Ammon's horn (tissue), 1 donor: ENCODE measurements at regions not wholly inside any gene's neighbourhood (a gene's known extent, or its start where the extent isn't known, plus 50 kb on each side); places are given as distances from the start of the nearest gene placed in this dataset.
"Not testable (repeated sequence)": the region's sequence is repeated elsewhere in the genome, so short reads cannot be mapped to it uniquely, and the experiment has no call there.

ENCODE experiments used
- DNase-seq: peaks from one replicate; pipeline ENCODE4 v3.0.0-alpha.2; 2016; ENCODE audit warnings: low spot score

DNA sequence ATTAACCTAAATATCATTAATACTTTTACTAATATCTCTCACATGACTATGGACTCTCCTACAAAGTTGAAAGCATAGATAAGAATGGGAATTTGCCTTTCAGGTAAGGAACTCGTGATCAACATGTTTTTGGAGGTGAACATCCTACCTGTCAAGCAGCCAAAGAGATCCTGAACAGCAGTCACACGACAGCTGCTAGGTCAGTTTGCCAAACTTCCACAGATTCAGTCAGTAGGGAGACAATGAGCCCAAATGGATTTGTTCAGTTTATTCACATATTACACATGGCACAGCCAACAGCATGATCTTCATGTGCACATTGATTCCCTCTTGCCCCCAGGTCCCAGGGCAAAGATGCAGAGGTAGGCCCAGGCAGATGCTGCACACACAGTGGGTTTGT lies 86.1 kb upstream of the LOC128125822 start:
- DNase-seq, result no peak

- DNase-seq, result no peak
These were observed 85.0 kb upstream of the LOC128125822 start for GRCh38 chr6:63487103-63487813.

GRCh38 chr6:63491119-63491518 lies 81.2 kb upstream of the LOC128125822 start:
- no peak for DNase-seq

- DNase-seq, result no peak
These were observed 79.8 kb upstream of the LOC128125822 start for GRCh38 chr6:63492476-63492875.

DNA sequence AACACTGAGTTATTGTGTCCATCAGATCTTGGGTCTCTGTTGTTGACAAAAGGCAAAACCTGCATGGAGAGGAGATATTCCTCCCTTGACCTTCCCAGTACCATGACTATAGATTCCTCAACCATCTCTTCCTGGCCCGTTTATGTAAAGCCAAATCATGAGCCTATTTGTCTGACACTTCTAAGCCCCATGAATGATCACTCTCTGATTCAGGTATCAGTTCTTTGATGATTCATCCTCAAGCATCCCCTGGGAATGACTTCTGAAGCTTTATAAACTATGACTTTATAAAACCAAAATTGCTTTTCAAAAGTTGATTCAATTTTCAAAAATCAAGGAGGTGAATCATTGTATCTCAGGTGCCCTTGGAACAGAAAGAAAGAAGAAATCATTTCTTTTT lies 78.7 kb upstream of the LOC128125822 start:
- no peak for DNase-seq

DNA sequence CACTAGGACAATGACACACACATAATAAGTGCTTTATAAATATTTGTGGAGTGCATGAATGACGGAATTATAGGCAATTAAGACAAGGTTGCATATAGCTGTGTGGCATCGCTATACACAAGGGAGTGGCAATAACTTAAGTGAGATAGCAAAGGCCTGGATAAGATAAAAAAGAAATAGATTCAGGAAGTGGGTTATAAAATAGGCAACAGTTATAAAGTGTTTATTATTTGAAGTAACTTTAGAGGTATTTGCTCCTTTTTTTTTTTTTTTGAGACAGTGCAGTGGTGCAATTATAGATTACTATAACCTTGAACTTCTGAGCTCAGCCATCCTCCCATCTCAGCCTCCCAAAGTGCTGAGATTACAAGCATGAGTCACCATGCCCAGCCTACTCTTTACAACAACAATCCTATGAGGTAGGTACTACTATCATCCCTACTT lies 75.9 kb upstream of the LOC128125822 start:
- no peak for DNase-seq

- DNase-seq, result no peak
These were observed 70.1 kb upstream of the LOC128125822 start for GRCh38 chr6:63502156-63502555.

- DNase-seq, result no peak
These were observed 69.1 kb upstream of the LOC128125822 start for GRCh38 chr6:63503199-63503598.

- DNase-seq, result no peak
These were observed 67.4 kb upstream of the LOC128125822 start for GRCh38 chr6:63504777-63505384.

- DNase-seq, result no peak
These were observed 65.2 kb upstream of the LOC128125822 start for GRCh38 chr6:63507096-63507495.

DNA sequence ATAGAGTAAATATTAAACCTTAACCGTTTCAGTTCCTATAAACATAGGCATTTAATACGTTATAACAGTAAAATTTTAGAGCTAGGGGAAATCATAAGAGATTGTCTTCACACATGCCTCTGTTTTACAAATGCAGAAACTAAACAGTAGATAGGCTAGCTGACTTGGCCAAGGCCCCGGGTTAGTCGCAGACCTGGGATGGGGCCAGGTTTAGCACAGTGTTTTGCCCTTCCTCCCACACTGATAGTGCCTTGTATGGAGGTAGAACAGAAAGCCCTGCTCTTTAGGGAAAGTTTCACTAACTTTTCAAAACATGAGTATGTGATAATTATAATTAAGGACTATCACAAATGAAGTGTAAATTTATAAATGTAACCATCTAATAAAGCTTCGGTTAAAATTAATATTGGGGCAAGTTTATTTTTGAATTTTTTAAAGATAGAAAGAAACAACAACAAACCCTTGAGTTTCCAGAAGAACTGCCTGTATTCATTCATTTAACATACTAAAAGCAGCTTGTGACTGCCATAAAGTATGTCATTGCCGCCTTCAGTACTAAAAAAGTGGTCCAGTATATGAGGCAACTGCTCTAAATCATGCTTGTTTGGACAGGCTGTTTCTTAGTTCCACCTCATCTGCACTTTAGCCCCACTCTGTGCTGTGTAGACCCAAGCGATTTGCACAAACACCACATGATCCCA lies 62.5 kb upstream of the LOC128125822 start:
- no peak for DNase-seq

DNA sequence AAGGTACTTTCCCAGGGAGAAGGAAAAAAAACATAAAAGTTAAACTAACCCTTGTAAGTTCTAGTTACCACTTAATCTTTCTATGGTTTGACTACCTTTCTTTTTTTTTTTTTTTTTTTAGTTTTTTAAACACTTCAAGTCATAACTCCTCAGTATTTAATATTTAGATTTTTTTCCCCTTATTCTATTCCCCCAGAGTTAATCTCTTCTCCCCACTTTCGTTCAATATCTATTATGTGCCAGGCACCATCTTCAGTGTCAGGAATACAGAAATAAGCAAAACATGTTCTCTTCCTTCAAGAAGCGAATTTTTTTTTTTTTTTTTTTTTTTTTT lies 62.0 kb upstream of the LOC128125822 start:
- DNase-seq, result no peak

GRCh38 chr6:63510849-63511248 lies 61.4 kb upstream of the LOC128125822 start:
- no peak for DNase-seq

DNA sequence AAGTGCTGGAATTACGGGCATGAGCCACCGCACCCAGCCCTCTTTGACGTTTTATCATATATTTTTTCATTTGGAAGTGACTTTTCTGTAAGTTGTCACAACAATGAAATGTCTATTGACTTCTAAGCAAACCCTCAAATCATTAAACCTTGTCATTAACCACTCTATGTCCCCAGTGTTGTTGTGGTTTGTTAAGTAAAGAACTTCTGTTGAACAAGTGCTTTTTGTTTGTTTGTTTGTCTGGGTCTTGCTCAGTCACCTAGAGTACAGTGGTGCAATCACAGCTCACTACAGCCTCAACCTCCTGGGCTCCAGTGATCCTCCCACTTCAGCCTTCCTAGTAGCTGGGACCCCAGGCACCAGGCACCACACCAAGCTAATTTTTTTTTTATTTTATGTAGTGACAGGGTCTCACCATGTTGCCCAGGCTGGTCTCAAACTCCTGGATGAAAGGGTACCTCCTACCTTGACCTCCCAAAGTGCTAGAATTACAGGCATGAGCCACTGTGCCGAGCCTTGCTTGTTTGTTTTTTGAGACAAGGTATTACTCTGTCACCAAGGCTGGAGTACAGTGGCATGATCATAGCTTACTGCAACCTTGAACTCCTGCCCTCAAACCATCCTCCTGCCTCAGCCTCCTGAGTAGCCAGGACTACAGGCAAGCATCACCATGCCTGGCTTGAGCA lies 57.6 kb upstream of the LOC128125822 start:
- no peak for DNase-seq

- DNase-seq, result not testable (repeated sequence)
These were observed 57.1 kb upstream of the LOC128125822 start for GRCh38 chr6:63515227-63515626.

GRCh38 chr6:63516186-63516944 lies 55.9 kb upstream of the LOC128125822 start:
- no peak for DNase-seq

DNA sequence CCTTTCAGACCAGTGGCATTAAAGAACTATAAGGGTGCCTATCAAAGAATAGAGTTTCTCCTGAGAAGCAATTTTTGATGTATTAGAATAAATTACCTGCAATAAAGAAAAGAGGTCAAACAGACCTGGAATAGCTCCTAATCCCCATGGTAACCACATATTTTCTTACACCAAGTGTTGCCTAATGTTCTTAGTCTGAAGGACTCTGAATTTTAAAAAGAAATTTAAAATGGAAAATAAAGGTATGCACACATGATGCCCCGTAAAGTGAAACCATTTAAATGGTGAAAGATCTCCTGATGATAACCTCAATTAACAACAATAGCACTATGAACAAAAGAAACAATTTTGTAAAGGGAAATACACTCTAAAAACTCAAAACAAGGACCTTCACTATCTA lies 55.1 kb upstream of the LOC128125822 start:
- DNase-seq, result no peak

DNA sequence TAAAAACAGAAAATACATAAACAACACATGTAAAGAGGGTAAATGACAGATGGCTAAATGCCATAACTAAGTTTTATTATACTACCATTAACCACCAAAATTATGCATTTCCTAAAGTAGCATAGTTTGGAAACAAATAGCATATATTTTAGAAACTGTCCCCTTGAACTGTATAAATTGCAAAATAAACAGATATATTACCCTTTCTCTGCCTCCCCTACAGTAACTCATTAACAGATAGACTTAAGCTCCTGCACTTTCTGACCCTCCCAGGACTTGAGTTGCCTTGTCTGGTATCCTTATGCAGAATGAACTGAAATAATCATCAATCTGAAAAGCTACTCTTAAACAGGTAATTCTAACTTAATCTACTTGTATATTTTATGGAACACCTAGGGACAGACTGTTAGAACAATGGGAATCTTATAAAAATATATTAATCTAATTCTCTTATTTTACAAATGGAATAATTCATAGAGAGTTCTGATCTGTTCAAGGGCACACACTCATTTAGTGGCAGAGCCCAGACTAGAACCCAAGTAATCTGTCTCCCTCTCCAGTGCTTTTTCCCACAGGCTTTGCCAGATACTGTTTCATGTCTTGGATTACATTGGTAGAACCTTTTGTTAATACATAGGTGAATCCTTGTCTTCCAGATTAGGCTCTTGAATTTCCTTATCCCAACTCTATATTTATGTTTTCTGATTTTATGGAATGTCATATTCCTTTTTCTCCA lies 50.6 kb upstream of the LOC128125822 start:
- no peak for DNase-seq
